ENCODE measurements at regions not wholly inside any gene's neighbourhood (a gene's known extent, or its start where the extent isn't known, plus 50 kb on each side); places are given as distances from the start of the nearest gene placed in this dataset.

GRCh38 chr6:51528556-51528955 is 558.9 kb downstream of the PKHD1 start:
- Histone ChIP-seq H3K9me3 (ENCODE audit: low read length) (no peaks in the 10 kb centered on the region), H3K4me3 (ENCODE audit: low read depth in 1 of 2, low read length in 2 of 2) (no peak overlapping the region), H3K9ac (ENCODE audit: low read length) (no peak overlapping the region), H3K4me1 (ENCODE audit: insufficient read depth, low read length) (no peaks in the 10 kb centered on the region), H3K27me3 (ENCODE audit: control insufficient read depth in 1 of 2, insufficient read depth in 2 of 2, low read length in 2 of 2) (no peaks in the 10 kb centered on the region), H3K36me3 (ENCODE audit: insufficient read depth, low read length) (no peaks in the 10 kb centered on the region), H3K27ac (ENCODE audit: low read depth, low read length) (no peak overlapping the region)

- no peaks in the 10 kb centered on the region for H3K36me3 ChIP-seq (ENCODE audit: insufficient read depth, low read length)
Measured at GRCh38 chr6:51529240-51529639, 558.2 kb downstream of the PKHD1 start.

GRCh38 chr6:51531623-51532022 is 555.8 kb downstream of the PKHD1 start:
- Histone ChIP-seq H3K27me3 (ENCODE audit: control insufficient read depth in 1 of 2, insufficient read depth in 2 of 2, low read length in 2 of 2) (no peaks in the 10 kb centered on the region), H3K36me3 (ENCODE audit: insufficient read depth, low read length) (no peaks in the 10 kb centered on the region), H3K9me3 (ENCODE audit: low read length) (no peaks in the 10 kb centered on the region), H3K9ac (ENCODE audit: low read length) (no peak overlapping the region), H3K27ac (ENCODE audit: low read depth, low read length) (no peak overlapping the region), H3K4me1 (ENCODE audit: insufficient read depth, low read length) (no peaks in the 10 kb centered on the region), H3K4me3 (ENCODE audit: low read depth in 1 of 2, low read length in 2 of 2) (no peak overlapping the region)

More at GRCh38 chr6:51529240-51529639, 558.2 kb downstream of the PKHD1 start:
- H3K9me3 ChIP-seq (ENCODE audit: low read length) = no peaks in the 10 kb centered on the region
- no peaks in the 10 kb centered on the region for H3K27me3 ChIP-seq (ENCODE audit: control insufficient read depth in 1 of 2, insufficient read depth in 2 of 2, low read length in 2 of 2)
- H3K9ac ChIP-seq (ENCODE audit: low read length) = no peak overlapping the region
- H3K4me3 ChIP-seq (ENCODE audit: low read depth in 1 of 2, low read length in 2 of 2) = no peak overlapping the region
- no peak overlapping the region for H3K27ac ChIP-seq (ENCODE audit: low read depth, low read length)
- H3K4me1 ChIP-seq (ENCODE audit: insufficient read depth, low read length) = no peaks in the 10 kb centered on the region

DNA sequence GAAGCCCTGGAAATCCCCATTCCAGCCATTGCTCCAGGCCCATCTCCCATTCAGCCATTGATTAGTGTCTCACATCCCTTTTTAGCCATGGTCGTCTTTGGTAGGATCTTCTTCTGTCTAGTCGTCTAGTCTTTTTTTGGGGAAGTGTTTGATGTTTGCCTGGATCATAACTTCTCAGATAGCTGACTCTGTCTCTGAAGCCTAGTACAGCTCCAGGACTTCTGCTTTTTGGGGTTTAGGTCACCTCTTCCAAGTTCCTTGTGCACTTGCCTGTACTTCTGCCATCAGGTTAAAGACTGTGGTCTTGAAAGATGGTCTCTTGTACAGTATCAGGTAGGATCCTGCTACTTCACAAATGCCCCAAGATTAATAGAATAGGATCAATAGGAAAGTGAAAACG is 553.5 kb downstream of the PKHD1 start:
- Histone ChIP-seq H3K4me1 (ENCODE audit: insufficient read depth, low read length) (no peaks in the 10 kb centered on the region), H3K9ac (ENCODE audit: low read length) (no peak overlapping the region), H3K27me3 (ENCODE audit: control insufficient read depth in 1 of 2, insufficient read depth in 2 of 2, low read length in 2 of 2) (no peaks in the 10 kb centered on the region), H3K36me3 (ENCODE audit: insufficient read depth, low read length) (no peaks in the 10 kb centered on the region), H3K4me3 (ENCODE audit: low read depth in 1 of 2, low read length in 2 of 2) (no peak overlapping the region), H3K9me3 (ENCODE audit: low read length) (no peaks in the 10 kb centered on the region), H3K27ac (ENCODE audit: low read depth, low read length) (no peak overlapping the region)

GRCh38 chr6:51535327-51535726 is 552.1 kb downstream of the PKHD1 start:
- no peak overlapping the region for H3K9ac ChIP-seq (ENCODE audit: low read length)
- H3K4me1 ChIP-seq (ENCODE audit: insufficient read depth, low read length) = no peaks in the 10 kb centered on the region
- no peak overlapping the region for H3K27ac ChIP-seq (ENCODE audit: low read depth, low read length)
- H3K9me3 ChIP-seq (ENCODE audit: low read length) = no peaks in the 10 kb centered on the region
- H3K4me3 ChIP-seq (ENCODE audit: low read depth in 1 of 2, low read length in 2 of 2) = no peak overlapping the region
- H3K27me3 ChIP-seq (ENCODE audit: control insufficient read depth in 1 of 2, insufficient read depth in 2 of 2, low read length in 2 of 2) = no peaks in the 10 kb centered on the region
- no peaks in the 10 kb centered on the region for H3K36me3 ChIP-seq (ENCODE audit: insufficient read depth, low read length)

- H3K9me3 ChIP-seq (ENCODE audit: low read length) = no peaks in the 10 kb centered on the region
- no peak overlapping the region for H3K4me3 ChIP-seq (ENCODE audit: low read depth in 1 of 2, low read length in 2 of 2)
- H3K4me1 ChIP-seq (ENCODE audit: insufficient read depth, low read length) = no peaks in the 10 kb centered on the region
- H3K27ac ChIP-seq (ENCODE audit: low read depth, low read length) = no peak overlapping the region
- no peak overlapping the region for H3K9ac ChIP-seq (ENCODE audit: low read length)
- H3K36me3 ChIP-seq (ENCODE audit: insufficient read depth, low read length) = no peaks in the 10 kb centered on the region
- no peaks in the 10 kb centered on the region for H3K27me3 ChIP-seq (ENCODE audit: control insufficient read depth in 1 of 2, insufficient read depth in 2 of 2, low read length in 2 of 2)
Measured at GRCh38 chr6:51536728-51537127, 550.7 kb downstream of the PKHD1 start.

DNA sequence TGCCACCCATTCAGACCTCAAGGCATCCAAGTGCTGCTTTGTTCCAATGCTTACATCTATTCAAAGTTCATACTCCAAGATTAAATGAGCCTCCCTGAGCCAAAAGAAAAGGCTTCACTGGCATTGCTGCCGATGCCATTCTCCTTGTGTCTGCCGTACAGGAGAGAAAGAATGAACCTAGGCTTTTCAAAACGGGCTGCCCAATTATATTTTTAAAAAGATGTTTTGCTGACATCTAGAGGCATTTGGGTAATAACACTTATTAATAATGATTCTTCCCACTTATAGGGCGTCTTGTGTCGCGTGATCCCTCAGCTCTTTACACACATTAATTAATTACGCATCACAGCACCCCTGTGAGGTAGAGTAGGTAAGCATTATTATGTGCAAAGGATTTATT is 545.6 kb downstream of the PKHD1 start:
- no peak overlapping the region for H3K27ac ChIP-seq (ENCODE audit: low read depth, low read length)
- H3K4me3 ChIP-seq (ENCODE audit: low read depth in 1 of 2, low read length in 2 of 2) = no peak overlapping the region
- H3K36me3 ChIP-seq (ENCODE audit: insufficient read depth, low read length) = no peaks in the 10 kb centered on the region
- no peaks in the 10 kb centered on the region for H3K9me3 ChIP-seq (ENCODE audit: low read length)
- peaks cover 5% of the 10 kb centered on the region for H3K4me1 ChIP-seq (ENCODE audit: insufficient read depth, low read length)
- H3K27me3 ChIP-seq (ENCODE audit: control insufficient read depth in 1 of 2, insufficient read depth in 2 of 2, low read length in 2 of 2) = no peaks in the 10 kb centered on the region
- H3K9ac ChIP-seq (ENCODE audit: low read length) = no peak overlapping the region

- Histone ChIP-seq H3K27me3 (ENCODE audit: control insufficient read depth in 1 of 2, insufficient read depth in 2 of 2, low read length in 2 of 2) (no peaks in the 10 kb centered on the region), H3K4me3 (ENCODE audit: low read depth in 1 of 2, low read length in 2 of 2) (no peak overlapping the region), H3K36me3 (ENCODE audit: insufficient read depth, low read length) (no peaks in the 10 kb centered on the region), H3K4me1 (ENCODE audit: insufficient read depth, low read length) (peaks cover 5% of the 10 kb centered on the region), H3K9ac (ENCODE audit: low read length) (no peak overlapping the region), H3K27ac (ENCODE audit: low read depth, low read length) (no peak overlapping the region), H3K9me3 (ENCODE audit: low read length) (no peaks in the 10 kb centered on the region)
Measured at GRCh38 chr6:51542475-51542874, 544.9 kb downstream of the PKHD1 start.

GRCh38 chr6:51550243-51550642 is 537.2 kb downstream of the PKHD1 start:
- H3K4me1 ChIP-seq (ENCODE audit: insufficient read depth, low read length) = peaks cover 6% of the 10 kb centered on the region
- H3K36me3 ChIP-seq (ENCODE audit: insufficient read depth, low read length) = no peaks in the 10 kb centered on the region
- no peaks in the 10 kb centered on the region for H3K27me3 ChIP-seq (ENCODE audit: control insufficient read depth in 1 of 2, insufficient read depth in 2 of 2, low read length in 2 of 2)
- no peak overlapping the region for H3K27ac ChIP-seq (ENCODE audit: low read depth, low read length)
- no peaks in the 10 kb centered on the region for H3K9me3 ChIP-seq (ENCODE audit: low read length)
- no peak overlapping the region for H3K9ac ChIP-seq (ENCODE audit: low read length)
- no peak overlapping the region for H3K4me3 ChIP-seq (ENCODE audit: low read depth in 1 of 2, low read length in 2 of 2)

DNA sequence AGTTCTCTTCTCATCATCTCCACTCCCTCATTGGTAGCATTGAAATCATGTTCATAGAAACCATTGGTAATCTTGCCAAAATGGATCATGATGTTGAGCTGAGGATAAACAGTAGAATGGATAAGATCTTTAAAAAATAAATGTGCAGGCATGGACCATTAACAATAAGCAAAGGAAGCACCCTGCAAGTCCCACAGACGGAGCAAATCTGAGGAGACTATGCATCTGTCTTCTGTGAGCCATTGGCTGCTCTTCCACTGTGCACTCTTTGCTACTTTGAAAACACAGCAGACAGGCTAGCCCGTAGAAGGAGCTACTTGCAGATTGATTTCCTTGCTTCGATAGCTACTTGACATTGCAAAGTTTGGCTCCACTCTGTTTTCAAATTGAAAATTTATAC is 535.0 kb downstream of the PKHD1 start:
- Histone ChIP-seq H3K27ac (ENCODE audit: low read depth, low read length) (no peak overlapping the region), H3K4me3 (ENCODE audit: low read depth in 1 of 2, low read length in 2 of 2) (peak overlapping the region in 1 of 2 donors; percentile 12), H3K9ac (ENCODE audit: low read length) (no peak overlapping the region), H3K27me3 (ENCODE audit: control insufficient read depth in 1 of 2, insufficient read depth in 2 of 2, low read length in 2 of 2) (no peaks in the 10 kb centered on the region), H3K36me3 (ENCODE audit: insufficient read depth, low read length) (no peaks in the 10 kb centered on the region), H3K9me3 (ENCODE audit: low read length) (no peaks in the 10 kb centered on the region), H3K4me1 (ENCODE audit: insufficient read depth, low read length) (peaks cover 6% of the 10 kb centered on the region)

- Histone ChIP-seq H3K27ac (ENCODE audit: low read depth, low read length) (no peak overlapping the region), H3K4me1 (ENCODE audit: insufficient read depth, low read length) (peaks cover 6% of the 10 kb centered on the region), H3K36me3 (ENCODE audit: insufficient read depth, low read length) (no peaks in the 10 kb centered on the region), H3K4me3 (ENCODE audit: low read depth in 1 of 2, low read length in 2 of 2) (peak overlapping the region in 1 of 2 donors; percentile 12), H3K27me3 (ENCODE audit: control insufficient read depth in 1 of 2, insufficient read depth in 2 of 2, low read length in 2 of 2) (no peaks in the 10 kb centered on the region), H3K9me3 (ENCODE audit: low read length) (no peaks in the 10 kb centered on the region), H3K9ac (ENCODE audit: low read length) (no peak overlapping the region)
Measured at GRCh38 chr6:51553246-51554015, 534.0 kb downstream of the PKHD1 start.

GRCh38 chr6:51554029-51554428 is 533.4 kb downstream of the PKHD1 start:
- Histone ChIP-seq H3K4me1 (ENCODE audit: insufficient read depth, low read length) (peaks cover 6% of the 10 kb centered on the region), H3K27ac (ENCODE audit: low read depth, low read length) (no peak overlapping the region), H3K9ac (ENCODE audit: low read length) (no peak overlapping the region), H3K4me3 (ENCODE audit: low read depth in 1 of 2, low read length in 2 of 2) (no peak overlapping the region), H3K36me3 (ENCODE audit: insufficient read depth, low read length) (no peaks in the 10 kb centered on the region), H3K27me3 (ENCODE audit: control insufficient read depth in 1 of 2, insufficient read depth in 2 of 2, low read length in 2 of 2) (no peaks in the 10 kb centered on the region), H3K9me3 (ENCODE audit: low read length) (no peaks in the 10 kb centered on the region)

Measured in muscle layer of colon (tissue), 2 donors.